Stimulated activated effector memory CD8-positive, alpha-beta T cell treated with anti-CD3 and anti-CD28 coated beads, Interleukin-12 subunit alpha, Interleukin-12 subunit beta, amount 100 ng/mL, for 72 hours (primary cell): ENCODE measurements at regions not wholly inside any gene's neighbourhood (a gene's known extent, or its start where the extent isn't known, plus 50 kb on each side); places are given as distances from the start of the nearest gene placed in this dataset.

Source experiments
- ATAC-seq: fragments of 150-1000 bp; cut with Tn5 transposase; 2 replicates; pipeline ENCODE4 v1.10.0; 2021
- DNase-seq, 2 donors: peaks; one replicate each; pipeline ENCODE4 v3.0.0; 2021 to 2022; ENCODE audit warnings: low spot score in 2 of 2
- H3K27ac Mint-ChIP-seq: one replicate; pipeline ENCODE4 v1.8.0; 2022; ENCODE audit warnings: mild to moderate bottlenecking, mixed read lengths
- H3K36me3 Mint-ChIP-seq: one replicate; pipeline ENCODE4 v1.8.0; 2022; ENCODE audit warnings: mild to moderate bottlenecking, mixed read lengths
- H3K4me1 Mint-ChIP-seq: one replicate; pipeline ENCODE4 v1.8.0; 2022; ENCODE audit warnings: mixed read lengths
- H3K4me3 Mint-ChIP-seq: one replicate; pipeline ENCODE4 v1.8.0; 2022; ENCODE audit warnings: mild to moderate bottlenecking, mixed read lengths
- H3K9me3 Mint-ChIP-seq: one replicate; pipeline ENCODE4 v1.8.0; 2022; ENCODE audit warnings: mixed read lengths

- no peak overlapping the region for H3K27ac Mint-ChIP-seq
- ATAC-seq (no peak), DNase-seq (no peak)
- H3K36me3 Mint-ChIP-seq: no peaks in the 10 kb centered on the region
- H3K9me3 Mint-ChIP-seq: peaks cover 13% of the 10 kb centered on the region
- H3K4me1 Mint-ChIP-seq: no peaks in the 10 kb centered on the region
- no peak overlapping the region for H3K4me3 Mint-ChIP-seq
These were observed 686.2 kb upstream of the SLC35B3 start for GRCh38 chr6:9121549-9121948.

- ATAC-seq (no peak), DNase-seq (no peak)
- H3K36me3 Mint-ChIP-seq: no peaks in the 10 kb centered on the region
These were observed 680.7 kb upstream of the SLC35B3 start for GRCh38 chr6:9116026-9116425.

GRCh38 chr6:9112544-9112943 lies 677.2 kb upstream of the SLC35B3 start:
- H3K9me3 Mint-ChIP-seq: peaks cover under 1% of the 10 kb centered on the region
- no peaks in the 10 kb centered on the region for H3K36me3 Mint-ChIP-seq
- H3K27ac Mint-ChIP-seq: no peak overlapping the region
- H3K4me3 Mint-ChIP-seq: no peak overlapping the region
- no peaks in the 10 kb centered on the region for H3K4me1 Mint-ChIP-seq
- DNase-seq: no peak
- ATAC-seq: no peak

More at GRCh38 chr6:9116026-9116425, 680.7 kb upstream of the SLC35B3 start:
- Mint-ChIP-seq H3K4me1 (no peaks in the 10 kb centered on the region), H3K27ac (no peak overlapping the region), H3K4me3 (no peak overlapping the region), H3K9me3 (peaks cover 4% of the 10 kb centered on the region)

GRCh38 chr6:9103876-9104521 lies 668.7 kb upstream of the SLC35B3 start:
- H3K4me3 Mint-ChIP-seq: no peak overlapping the region
- peaks cover 27% of the 10 kb centered on the region for H3K9me3 Mint-ChIP-seq
- H3K27ac Mint-ChIP-seq: no peak overlapping the region
- no peak for ATAC-seq
- no peaks in the 10 kb centered on the region for H3K4me1 Mint-ChIP-seq
- DNase-seq: no peak
- H3K36me3 Mint-ChIP-seq: no peaks in the 10 kb centered on the region

- Mint-ChIP-seq H3K4me1 (no peaks in the 10 kb centered on the region), H3K27ac (no peak overlapping the region)
- no peak for ATAC-seq
These were observed 666.6 kb upstream of the SLC35B3 start for GRCh38 chr6:9101920-9102319.

GRCh38 chr6:9100869-9101580 lies 665.7 kb upstream of the SLC35B3 start:
- H3K36me3 Mint-ChIP-seq: no peaks in the 10 kb centered on the region
- no peaks in the 10 kb centered on the region for H3K4me1 Mint-ChIP-seq
- DNase-seq (no peak), ATAC-seq (no peak)
- H3K9me3 Mint-ChIP-seq: peaks cover 23% of the 10 kb centered on the region
- H3K27ac Mint-ChIP-seq: no peak overlapping the region
- H3K4me3 Mint-ChIP-seq: no peak overlapping the region

More at GRCh38 chr6:9101920-9102319, 666.6 kb upstream of the SLC35B3 start:
- H3K4me3 Mint-ChIP-seq: no peak overlapping the region
- no peaks in the 10 kb centered on the region for H3K36me3 Mint-ChIP-seq
- H3K9me3 Mint-ChIP-seq: peaks cover 25% of the 10 kb centered on the region
- no peak for DNase-seq

GRCh38 chr6:9095729-9096128 lies 660.4 kb upstream of the SLC35B3 start:
- no peak overlapping the region for H3K27ac Mint-ChIP-seq
- ATAC-seq (no peak), DNase-seq (no peak)
- peaks cover 13% of the 10 kb centered on the region for H3K9me3 Mint-ChIP-seq
- H3K36me3 Mint-ChIP-seq: no peaks in the 10 kb centered on the region
- H3K4me3 Mint-ChIP-seq: no peak overlapping the region
- no peaks in the 10 kb centered on the region for H3K4me1 Mint-ChIP-seq

GRCh38 chr6:9095137-9095536 lies 659.8 kb upstream of the SLC35B3 start:
- Mint-ChIP-seq H3K27ac (no peak overlapping the region), H3K4me1 (no peaks in the 10 kb centered on the region), H3K4me3 (no peak overlapping the region), H3K36me3 (no peaks in the 10 kb centered on the region), H3K9me3 (peaks cover 8% of the 10 kb centered on the region)
- ATAC-seq (no peak), DNase-seq (no peak)

GRCh38 chr6:9089724-9090123 lies 654.4 kb upstream of the SLC35B3 start:
- Mint-ChIP-seq H3K9me3 (no peaks in the 10 kb centered on the region), H3K36me3 (no peaks in the 10 kb centered on the region), H3K4me1 (no peaks in the 10 kb centered on the region), H3K4me3 (no peak overlapping the region), H3K27ac (no peak overlapping the region)
- DNase-seq (no peak), ATAC-seq (no peak)

- Mint-ChIP-seq H3K9me3 (no peaks in the 10 kb centered on the region), H3K4me3 (no peak overlapping the region), H3K27ac (no peak overlapping the region), H3K4me1 (no peaks in the 10 kb centered on the region), H3K36me3 (no peaks in the 10 kb centered on the region)
- ATAC-seq (no peak), DNase-seq (no peak)
These were observed 652.1 kb upstream of the SLC35B3 start for GRCh38 chr6:9087470-9087869.

- no peaks in the 10 kb centered on the region for H3K4me1 Mint-ChIP-seq
- no peaks in the 10 kb centered on the region for H3K9me3 Mint-ChIP-seq
- H3K27ac Mint-ChIP-seq: no peak overlapping the region
- no peak overlapping the region for H3K4me3 Mint-ChIP-seq
- DNase-seq: no peak
- no peak for ATAC-seq
- no peaks in the 10 kb centered on the region for H3K36me3 Mint-ChIP-seq
These were observed 651.0 kb upstream of the SLC35B3 start for GRCh38 chr6:9086331-9086730.

GRCh38 chr6:9085709-9086070 lies 650.3 kb upstream of the SLC35B3 start:
- ATAC-seq: no peak
- H3K4me1 Mint-ChIP-seq: no peaks in the 10 kb centered on the region

GRCh38 chr6:9085054-9085708 lies 649.8 kb upstream of the SLC35B3 start:
- no peaks in the 10 kb centered on the region for H3K9me3 Mint-ChIP-seq
- no peaks in the 10 kb centered on the region for H3K36me3 Mint-ChIP-seq
- H3K4me1 Mint-ChIP-seq: no peaks in the 10 kb centered on the region
- H3K27ac Mint-ChIP-seq: no peak overlapping the region
- H3K4me3 Mint-ChIP-seq: no peak overlapping the region
- no peak for DNase-seq
- no peak for ATAC-seq

More at GRCh38 chr6:9085709-9086070, 650.3 kb upstream of the SLC35B3 start:
- Mint-ChIP-seq H3K36me3 (no peaks in the 10 kb centered on the region), H3K27ac (no peak overlapping the region), H3K9me3 (no peaks in the 10 kb centered on the region), H3K4me3 (no peak overlapping the region)
- DNase-seq: no peak

- no peaks in the 10 kb centered on the region for H3K4me1 Mint-ChIP-seq
These were observed 647.8 kb upstream of the SLC35B3 start for GRCh38 chr6:9083108-9083507.

GRCh38 chr6:9066726-9067125 lies 631.4 kb upstream of the SLC35B3 start:
- H3K9me3 Mint-ChIP-seq: peaks cover 13% of the 10 kb centered on the region
- H3K4me1 Mint-ChIP-seq: no peaks in the 10 kb centered on the region
- DNase-seq: no peak

More at GRCh38 chr6:9083108-9083507, 647.8 kb upstream of the SLC35B3 start:
- DNase-seq (no peak), ATAC-seq (no peak)
- Mint-ChIP-seq H3K4me3 (no peak overlapping the region), H3K9me3 (peaks cover 10% of the 10 kb centered on the region), H3K27ac (no peak overlapping the region), H3K36me3 (no peaks in the 10 kb centered on the region)

GRCh38 chr6:9064156-9064555 lies 628.8 kb upstream of the SLC35B3 start:
- Mint-ChIP-seq H3K27ac (no peak overlapping the region), H3K4me1 (no peaks in the 10 kb centered on the region), H3K9me3 (peaks cover 16% of the 10 kb centered on the region), H3K4me3 (no peak overlapping the region), H3K36me3 (no peaks in the 10 kb centered on the region)
- DNase-seq (no peak), ATAC-seq (no peak)

More at GRCh38 chr6:9066726-9067125, 631.4 kb upstream of the SLC35B3 start:
- H3K36me3 Mint-ChIP-seq: no peaks in the 10 kb centered on the region
- no peak for ATAC-seq
- no peak overlapping the region for H3K27ac Mint-ChIP-seq
- H3K4me3 Mint-ChIP-seq: no peak overlapping the region
